HG03045 (cell line): ENCODE measurements at regions not wholly inside any gene's neighbourhood (a gene's known extent, or its start where the extent isn't known, plus 50 kb on each side); places are given as distances from the start of the nearest gene placed in this dataset.
"Not testable (repeated sequence)": the region's sequence is repeated elsewhere in the genome, so short reads cannot be mapped to it uniquely, and the experiment has no call there.

ENCODE experiments used
- ATAC-seq: cut with Tn5 transposase; IDR thresholded peaks from one replicate; pipeline ENCODE4 v1.9.1; 2021; ENCODE audit warnings: mild to moderate bottlenecking, moderate library complexity; ENCODE audit not compliant: unreplicated experiment

DNA sequence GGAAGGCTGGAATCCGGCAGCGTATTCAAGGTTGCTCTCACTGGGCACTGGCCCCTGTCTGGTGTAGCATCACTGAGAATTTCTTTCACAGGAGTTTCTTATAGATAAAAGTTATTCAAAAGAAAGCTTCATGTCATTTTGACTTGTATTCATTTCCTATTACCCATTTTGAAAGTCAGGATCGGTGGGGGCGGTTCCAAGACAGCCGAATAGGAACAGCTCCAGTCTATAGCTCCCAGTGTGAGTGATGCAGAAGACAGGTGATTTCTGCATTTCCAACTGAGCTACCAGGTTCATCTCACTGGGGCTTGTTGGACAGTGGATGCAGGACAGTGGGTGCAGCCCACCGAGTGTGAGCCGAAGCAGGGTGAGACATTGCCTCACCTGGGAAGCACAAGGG is 51.5 kb upstream of the CDC42EP3 start:
- not testable (repeated sequence) for ATAC-seq

- no peak for ATAC-seq
Observed at GRCh38 chr2:37730037-37730818, 58.8 kb upstream of the CDC42EP3 start.

DNA sequence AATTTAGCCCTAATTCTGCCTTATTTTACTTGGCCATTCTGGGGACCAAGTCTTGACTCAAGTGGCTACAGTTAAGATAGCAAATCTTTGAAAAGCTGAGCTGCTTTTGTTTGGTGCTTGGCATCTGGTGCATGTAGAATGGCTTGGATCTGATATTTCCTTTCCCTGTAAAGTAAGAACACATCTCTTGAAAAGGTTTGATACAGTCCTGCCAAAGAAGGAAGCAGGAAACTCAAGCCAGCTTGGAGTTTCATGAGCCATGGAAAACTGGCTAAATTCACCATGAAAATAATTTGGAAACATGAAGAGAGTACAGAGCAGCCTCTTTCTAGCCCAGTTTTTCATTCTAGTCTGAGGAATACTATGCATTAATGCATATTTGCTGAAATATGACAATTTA is 61.0 kb upstream of the CDC42EP3 start:
- not testable (repeated sequence) for ATAC-seq

DNA sequence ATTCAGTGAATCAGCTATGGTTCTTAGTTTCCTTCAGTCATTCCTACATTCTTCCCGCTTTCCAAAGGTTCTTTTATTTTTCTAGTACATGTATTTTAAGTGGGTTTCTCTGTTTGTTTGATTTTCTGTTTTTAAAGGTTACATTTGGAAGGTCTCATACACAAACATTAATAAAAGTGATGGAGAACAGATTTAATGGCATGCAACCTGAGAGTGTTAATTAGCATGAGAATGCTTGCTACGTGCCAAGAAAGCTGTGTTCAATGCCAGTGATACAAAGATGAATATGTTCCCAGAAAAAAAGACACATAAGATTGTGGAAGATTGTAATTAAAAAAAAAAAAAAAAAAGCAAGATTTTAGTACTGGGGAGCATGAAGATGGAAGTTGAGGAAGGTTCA is 61.8 kb upstream of the CDC42EP3 start:
- ATAC-seq = no peak

DNA sequence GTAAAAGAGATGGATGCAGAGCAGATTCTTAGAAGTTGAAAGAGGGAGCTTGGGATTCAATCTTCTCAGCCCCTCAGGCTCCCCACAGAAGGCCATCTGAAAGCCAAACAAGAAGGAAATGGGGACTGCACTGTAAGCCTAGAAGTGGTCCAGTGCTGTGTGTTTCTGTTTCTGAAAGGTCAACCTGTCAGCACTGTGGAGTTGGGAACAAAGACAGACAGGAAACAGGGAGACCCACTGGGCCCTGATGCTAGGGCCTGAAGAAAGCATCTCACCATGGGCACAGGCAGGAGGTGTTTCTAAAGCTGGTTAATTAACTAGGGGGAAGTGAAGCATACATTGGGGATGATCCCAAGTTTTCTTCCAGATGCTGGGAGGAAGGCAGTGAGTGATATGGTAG is 62.5 kb upstream of the CDC42EP3 start:
- ATAC-seq = not testable (repeated sequence)

- ATAC-seq = not testable (repeated sequence)
Observed at GRCh38 chr2:37734891-37735523, 63.6 kb upstream of the CDC42EP3 start.

DNA sequence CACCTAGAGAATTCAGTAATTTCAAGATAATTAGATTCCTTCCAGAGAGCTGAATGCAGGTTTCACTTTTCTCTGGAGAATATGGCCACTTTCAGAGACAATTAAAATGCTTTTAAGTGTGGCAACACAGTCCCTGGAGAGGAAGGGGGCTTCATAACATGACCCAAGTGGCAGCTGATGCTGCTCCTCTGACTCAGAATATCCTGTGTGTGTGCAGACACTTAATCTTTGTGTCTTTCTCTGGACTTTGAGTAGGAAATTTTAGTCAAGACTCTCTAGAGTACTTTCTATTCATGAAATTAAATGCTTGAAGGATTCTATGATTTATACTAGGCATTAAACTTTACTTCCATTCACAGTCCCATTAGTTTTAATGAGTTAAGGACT is 64.1 kb upstream of the CDC42EP3 start:
- not testable (repeated sequence) for ATAC-seq

DNA sequence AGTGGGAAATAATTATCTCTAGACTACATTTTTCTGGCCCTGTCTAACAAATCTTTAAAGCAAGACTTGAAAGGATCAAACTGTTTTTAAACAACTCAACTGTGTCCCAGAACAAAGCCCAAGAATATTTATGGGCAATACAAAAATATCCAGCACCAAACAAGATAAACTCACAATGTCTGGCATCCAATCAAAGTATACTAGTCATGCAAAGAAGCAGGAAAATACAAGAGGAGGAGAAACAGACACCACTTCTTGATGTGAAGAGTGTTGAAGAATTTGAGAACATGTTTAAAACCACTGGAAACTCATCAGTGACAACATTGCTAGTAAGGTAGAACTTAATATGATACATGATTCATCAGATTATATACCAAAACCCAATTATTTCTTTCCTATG is 66.1 kb upstream of the CDC42EP3 start:
- ATAC-seq = no peak

- no peak for ATAC-seq
Observed at GRCh38 chr2:37738266-37738885, 66.9 kb upstream of the CDC42EP3 start.

- no peak for ATAC-seq
Observed at GRCh38 chr2:37739153-37739552, 67.7 kb upstream of the CDC42EP3 start.

GRCh38 chr2:37740164-37740739 is 68.8 kb upstream of the CDC42EP3 start:
- no peak for ATAC-seq

GRCh38 chr2:37742286-37742685 is 70.8 kb upstream of the CDC42EP3 start:
- ATAC-seq = no peak

DNA sequence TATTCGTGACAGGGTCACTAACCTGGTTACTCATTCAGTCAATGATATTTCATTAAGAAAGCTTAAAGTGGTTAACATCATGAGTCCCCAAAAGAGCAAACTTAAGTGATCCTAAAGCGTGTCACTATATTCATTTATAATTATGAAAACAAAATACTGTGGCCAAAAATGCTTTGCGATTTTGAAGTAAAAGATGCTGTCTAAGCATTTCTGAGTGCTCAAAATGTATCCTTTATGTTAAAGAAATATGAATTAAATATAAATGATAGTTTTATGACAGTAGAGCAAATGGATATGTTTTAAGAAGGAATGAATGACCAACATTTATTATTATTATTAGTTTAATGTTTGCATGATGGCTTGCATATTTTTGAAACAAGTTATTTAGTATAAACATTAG is 72.6 kb upstream of the CDC42EP3 start:
- ATAC-seq = no peak

DNA sequence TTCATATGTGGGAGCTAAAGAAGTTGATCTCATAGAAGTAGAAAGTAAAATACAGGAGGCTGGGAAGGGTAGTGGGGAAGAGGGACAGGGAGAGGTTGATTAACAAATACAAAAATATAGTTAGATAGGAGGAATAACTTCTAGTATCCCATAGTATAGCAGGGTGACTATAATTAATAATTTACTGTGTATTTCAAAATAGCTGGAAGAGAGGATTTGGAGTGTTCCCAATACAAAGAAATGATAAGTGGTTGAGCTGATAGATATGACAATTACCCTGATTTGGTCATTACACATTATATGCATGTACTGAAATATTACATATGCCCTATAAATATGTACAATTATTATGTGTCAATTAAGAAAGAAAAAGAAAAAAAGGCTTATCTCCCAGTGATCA is 73.5 kb upstream of the CDC42EP3 start:
- ATAC-seq = not testable (repeated sequence)

- ATAC-seq = not testable (repeated sequence)
Observed at GRCh38 chr2:37746011-37746410, 74.6 kb upstream of the CDC42EP3 start.

DNA sequence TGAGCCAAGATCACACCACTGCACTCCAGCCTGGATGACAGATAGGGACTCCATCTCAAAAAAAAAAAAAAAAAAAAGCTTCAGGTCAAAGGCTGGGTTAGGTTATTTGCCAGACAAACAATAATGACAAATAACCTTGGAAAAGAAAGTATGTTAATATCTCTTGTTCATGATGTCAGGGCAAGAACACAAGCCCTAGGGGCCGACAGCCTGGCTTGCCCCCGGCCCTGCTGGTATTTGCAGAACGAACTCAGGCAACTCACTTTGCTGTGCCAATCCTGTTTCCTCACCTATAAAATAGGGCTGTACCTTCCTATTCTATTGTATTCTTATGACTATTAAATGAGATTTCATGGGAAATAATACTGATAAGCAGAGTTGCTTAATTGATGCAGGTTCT is 75.4 kb upstream of the CDC42EP3 start:
- no peak for ATAC-seq

DNA sequence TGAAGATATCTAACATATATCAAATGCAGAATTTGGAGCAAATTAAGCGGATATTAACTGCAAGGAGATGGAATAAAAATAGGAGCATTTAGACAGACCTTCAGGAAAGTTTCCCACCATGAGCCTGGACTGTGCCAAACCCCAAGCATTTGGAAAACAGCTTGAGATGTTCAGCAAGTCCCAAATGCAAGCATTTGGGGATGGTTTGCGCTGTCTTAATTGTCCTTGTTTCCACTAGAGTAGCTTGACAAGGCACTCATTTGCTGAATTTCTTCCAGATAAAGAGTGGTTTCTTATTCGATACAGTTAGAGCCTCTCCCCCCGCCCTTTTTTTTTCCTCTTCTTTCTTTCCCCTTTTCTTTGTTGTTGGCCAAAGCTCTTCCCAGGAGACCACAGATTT is 77.1 kb upstream of the CDC42EP3 start:
- no peak for ATAC-seq

DNA sequence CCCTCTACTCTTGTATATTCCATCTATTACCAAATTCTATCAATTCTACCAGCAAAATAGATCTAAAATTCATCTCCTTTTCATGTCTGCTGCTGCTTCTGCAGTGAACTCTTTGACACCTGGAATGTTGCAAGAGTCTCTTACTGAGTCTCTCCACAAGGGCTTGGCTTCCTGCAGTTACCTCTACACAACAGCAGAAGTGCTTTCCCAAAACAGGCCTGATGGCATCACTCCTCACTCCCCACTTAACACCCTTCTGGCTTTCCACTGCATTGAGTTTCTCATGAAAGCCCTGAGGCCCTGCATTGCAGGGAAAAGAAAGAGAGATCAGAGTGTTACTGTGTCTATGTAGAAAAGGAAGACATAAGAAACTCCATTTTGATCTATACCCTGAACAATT is 78.8 kb upstream of the CDC42EP3 start:
- ATAC-seq = not testable (repeated sequence)

DNA sequence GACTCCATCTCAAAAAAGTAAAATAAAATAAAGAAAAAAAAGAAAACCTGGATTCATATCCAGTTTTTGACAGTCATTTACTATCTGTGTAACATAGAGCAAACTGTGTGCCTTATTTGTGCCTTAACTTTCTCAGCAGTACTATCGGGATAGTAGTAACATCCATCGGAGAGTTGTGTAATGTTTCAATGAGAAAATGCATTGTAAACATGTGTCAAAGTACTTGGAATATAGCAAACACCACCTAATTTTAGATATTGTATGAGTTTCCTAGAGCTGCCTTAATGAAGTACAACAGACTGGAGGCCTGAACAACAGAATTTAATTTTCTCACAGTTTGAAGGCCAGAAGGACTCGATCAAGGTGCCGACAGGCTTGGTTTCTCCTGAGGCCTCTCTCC is 81.3 kb upstream of the CDC42EP3 start:
- ATAC-seq = no peak

DNA sequence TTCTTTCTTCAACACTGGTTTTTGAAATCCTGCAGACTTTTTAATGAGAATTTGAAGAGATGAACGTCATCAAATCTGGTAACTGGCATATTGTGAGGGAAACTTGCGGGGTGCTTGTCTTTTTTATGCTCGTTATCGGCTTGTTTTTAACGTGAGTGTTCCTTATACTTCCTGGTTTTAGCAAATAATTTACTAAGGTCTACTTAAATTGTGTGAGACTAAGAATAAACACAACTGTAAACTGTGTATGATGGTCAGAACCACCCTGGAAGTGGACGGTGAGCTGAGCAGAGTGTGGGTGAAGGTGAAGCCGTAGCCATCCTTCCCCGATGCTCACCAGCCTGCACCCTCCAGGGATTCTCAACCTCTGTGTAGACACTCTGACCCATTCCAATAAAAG is 82.3 kb upstream of the CDC42EP3 start:
- no peak for ATAC-seq

GRCh38 chr2:37755961-37756559 is 84.6 kb upstream of the CDC42EP3 start:
- ATAC-seq = not testable (repeated sequence)
